ENCODE measurements at regions not wholly inside any gene's neighbourhood (a gene's known extent, or its start where the extent isn't known, plus 50 kb on each side); places are given as distances from the start of the nearest gene placed in this dataset.

- Histone ChIP-seq H3K27ac (ENCODE audit: low read depth, low read length) (no peak overlapping the region), H3K4me3 (ENCODE audit: low read length) (no peak overlapping the region), H3K27me3 (ENCODE audit: insufficient read depth, low read length) (no peaks in the 10 kb centered on the region), H3K9me3 (ENCODE audit: insufficient read depth, low read depth, low read length) (no peaks in the 10 kb centered on the region), H3K9ac (ENCODE audit: low read depth, low read length) (no peak overlapping the region), H3K36me3 (ENCODE audit: insufficient read depth, low read length) (no peaks in the 10 kb centered on the region), H3K4me1 (ENCODE audit: insufficient read depth, low read length) (no peaks in the 10 kb centered on the region)
Measured at GRCh38 chr12:23014749-23015148, 389.8 kb downstream of the ETNK1 start.

- 24% methylated on average over 1 of the region's 1 CpG for WGBS
- Histone ChIP-seq H3K4me3 (ENCODE audit: low read length) (no peak overlapping the region), H3K4me1 (ENCODE audit: insufficient read depth, low read length) (peaks cover 30% of the 10 kb centered on the region), H3K27ac (ENCODE audit: low read depth, low read length) (peak overlapping the region; percentile 74), H3K36me3 (ENCODE audit: insufficient read depth, low read length) (no peaks in the 10 kb centered on the region), H3K27me3 (ENCODE audit: insufficient read depth, low read length) (no peaks in the 10 kb centered on the region), H3K9me3 (ENCODE audit: insufficient read depth, low read depth, low read length) (no peaks in the 10 kb centered on the region), H3K9ac (ENCODE audit: low read depth, low read length) (no peak overlapping the region)
Measured at GRCh38 chr12:23025372-23026016, 400.5 kb downstream of the ETNK1 start.

GRCh38 chr12:23028158-23028802 is 403.3 kb downstream of the ETNK1 start:
- no peak overlapping the region for H3K9ac ChIP-seq (ENCODE audit: low read depth, low read length)
- WGBS: 85% methylated on average over 3 of the region's 4 CpGs
- H3K4me3 ChIP-seq (ENCODE audit: low read length): no peak overlapping the region
- no peaks in the 10 kb centered on the region for H3K36me3 ChIP-seq (ENCODE audit: insufficient read depth, low read length)
- H3K9me3 ChIP-seq (ENCODE audit: insufficient read depth, low read depth, low read length): no peaks in the 10 kb centered on the region
- peaks cover 30% of the 10 kb centered on the region for H3K4me1 ChIP-seq (ENCODE audit: insufficient read depth, low read length)
- no peak overlapping the region for H3K27ac ChIP-seq (ENCODE audit: low read depth, low read length)
- no peaks in the 10 kb centered on the region for H3K27me3 ChIP-seq (ENCODE audit: insufficient read depth, low read length)

- WGBS: 69% methylated on average over 3 of the region's 3 CpGs
- no peaks in the 10 kb centered on the region for H3K36me3 ChIP-seq (ENCODE audit: insufficient read depth, low read length)
Measured at GRCh38 chr12:23029185-23029584, 404.2 kb downstream of the ETNK1 start.

GRCh38 chr12:23039834-23040233 is 414.9 kb downstream of the ETNK1 start:
- Histone ChIP-seq H3K36me3 (ENCODE audit: insufficient read depth, low read length) (no peaks in the 10 kb centered on the region), H3K27me3 (ENCODE audit: insufficient read depth, low read length) (no peaks in the 10 kb centered on the region), H3K4me3 (ENCODE audit: low read length) (no peak overlapping the region), H3K4me1 (ENCODE audit: insufficient read depth, low read length) (peaks cover 6% of the 10 kb centered on the region; the same call in 1 of the 2 replicates), H3K27ac (ENCODE audit: low read depth, low read length) (no peak overlapping the region), H3K9ac (ENCODE audit: low read depth, low read length) (no peak overlapping the region), H3K9me3 (ENCODE audit: insufficient read depth, low read depth, low read length) (no peaks in the 10 kb centered on the region)
- 71% methylated on average over 2 of the region's 2 CpGs for WGBS

More at GRCh38 chr12:23029185-23029584, 404.2 kb downstream of the ETNK1 start:
- H3K27me3 ChIP-seq (ENCODE audit: insufficient read depth, low read length): no peaks in the 10 kb centered on the region
- H3K9me3 ChIP-seq (ENCODE audit: insufficient read depth, low read depth, low read length): no peaks in the 10 kb centered on the region
- H3K4me3 ChIP-seq (ENCODE audit: low read length): no peak overlapping the region
- H3K27ac ChIP-seq (ENCODE audit: low read depth, low read length): no peak overlapping the region
- H3K9ac ChIP-seq (ENCODE audit: low read depth, low read length): no peak overlapping the region
- H3K4me1 ChIP-seq (ENCODE audit: insufficient read depth, low read length): peaks cover 30% of the 10 kb centered on the region

GRCh38 chr12:23041774-23042173 is 416.8 kb downstream of the ETNK1 start:
- Histone ChIP-seq H3K9ac (ENCODE audit: low read depth, low read length) (no peak overlapping the region), H3K36me3 (ENCODE audit: insufficient read depth, low read length) (no peaks in the 10 kb centered on the region), H3K27ac (ENCODE audit: low read depth, low read length) (no peak overlapping the region), H3K4me1 (ENCODE audit: insufficient read depth, low read length) (peaks cover 6% of the 10 kb centered on the region; the same call in 1 of the 2 replicates), H3K4me3 (ENCODE audit: low read length) (no peak overlapping the region), H3K27me3 (ENCODE audit: insufficient read depth, low read length) (no peaks in the 10 kb centered on the region), H3K9me3 (ENCODE audit: insufficient read depth, low read depth, low read length) (no peaks in the 10 kb centered on the region)
- 100% methylated on average over 1 of the region's 2 CpGs for WGBS

GRCh38 chr12:23043646-23044045 is 418.7 kb downstream of the ETNK1 start:
- Histone ChIP-seq H3K4me3 (ENCODE audit: low read length) (no peak overlapping the region), H3K27ac (ENCODE audit: low read depth, low read length) (no peak overlapping the region), H3K27me3 (ENCODE audit: insufficient read depth, low read length) (no peaks in the 10 kb centered on the region), H3K4me1 (ENCODE audit: insufficient read depth, low read length) (peaks cover 6% of the 10 kb centered on the region; the same call in 1 of the 2 replicates), H3K9me3 (ENCODE audit: insufficient read depth, low read depth, low read length) (no peaks in the 10 kb centered on the region), H3K9ac (ENCODE audit: low read depth, low read length) (no peak overlapping the region), H3K36me3 (ENCODE audit: insufficient read depth, low read length) (no peaks in the 10 kb centered on the region)
- WGBS: 97% methylated on average over 1 of the region's 1 CpG

GRCh38 chr12:23049180-23049579 is 424.2 kb downstream of the ETNK1 start:
- Histone ChIP-seq H3K9me3 (ENCODE audit: insufficient read depth, low read depth, low read length) (no peaks in the 10 kb centered on the region), H3K27me3 (ENCODE audit: insufficient read depth, low read length) (no peaks in the 10 kb centered on the region), H3K9ac (ENCODE audit: low read depth, low read length) (no peak overlapping the region), H3K4me3 (ENCODE audit: low read length) (no peak overlapping the region), H3K4me1 (ENCODE audit: insufficient read depth, low read length) (0 out of 2 replicates have a peak, but pooled peaks cover 7% of the 10 kb centered on the region), H3K36me3 (ENCODE audit: insufficient read depth, low read length) (no peaks in the 10 kb centered on the region), H3K27ac (ENCODE audit: low read depth, low read length) (no peak overlapping the region)
- 97% methylated on average over 1 of the region's 1 CpG for WGBS

DNA sequence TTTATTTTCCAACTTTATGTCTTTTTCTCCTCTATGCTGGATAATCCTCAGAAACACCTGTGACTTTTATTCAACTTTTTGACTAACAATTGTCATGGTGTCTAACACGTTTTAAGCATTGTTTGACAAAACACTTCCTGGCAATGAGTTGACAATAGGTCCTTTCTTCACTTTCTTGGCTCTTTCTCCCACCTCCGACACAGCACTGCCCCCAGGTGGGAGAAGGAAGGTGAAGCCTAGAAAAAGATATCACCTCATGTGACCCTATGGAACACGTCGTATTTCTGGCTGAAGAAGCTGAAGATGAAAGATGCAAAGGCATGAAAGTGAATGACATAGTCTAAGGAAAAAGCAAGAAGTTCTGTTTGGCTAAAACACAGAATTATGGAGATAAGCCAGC is 430.0 kb downstream of the ETNK1 start:
- H3K9me3 ChIP-seq (ENCODE audit: insufficient read depth, low read depth, low read length): no peaks in the 10 kb centered on the region
- WGBS: 14% methylated on average over 4 of the region's 4 CpGs
- H3K4me3 ChIP-seq (ENCODE audit: low read length): no peak overlapping the region
- no peak overlapping the region for H3K9ac ChIP-seq (ENCODE audit: low read depth, low read length)
- H3K27me3 ChIP-seq (ENCODE audit: insufficient read depth, low read length): no peaks in the 10 kb centered on the region
- H3K27ac ChIP-seq (ENCODE audit: low read depth, low read length): no peak overlapping the region
- no peaks in the 10 kb centered on the region for H3K4me1 ChIP-seq (ENCODE audit: insufficient read depth, low read length)
- H3K36me3 ChIP-seq (ENCODE audit: insufficient read depth, low read length): no peaks in the 10 kb centered on the region

GRCh38 chr12:23057571-23057970 is 432.6 kb downstream of the ETNK1 start:
- H3K36me3 ChIP-seq (ENCODE audit: insufficient read depth, low read length): no peaks in the 10 kb centered on the region
- 96% methylated on average over 2 of the region's 2 CpGs for WGBS
- no peaks in the 10 kb centered on the region for H3K9me3 ChIP-seq (ENCODE audit: insufficient read depth, low read depth, low read length)
- no peaks in the 10 kb centered on the region for H3K27me3 ChIP-seq (ENCODE audit: insufficient read depth, low read length)
- H3K27ac ChIP-seq (ENCODE audit: low read depth, low read length): no peak overlapping the region
- no peak overlapping the region for H3K9ac ChIP-seq (ENCODE audit: low read depth, low read length)
- H3K4me3 ChIP-seq (ENCODE audit: low read length): no peak overlapping the region
- no peaks in the 10 kb centered on the region for H3K4me1 ChIP-seq (ENCODE audit: insufficient read depth, low read length)

DNA sequence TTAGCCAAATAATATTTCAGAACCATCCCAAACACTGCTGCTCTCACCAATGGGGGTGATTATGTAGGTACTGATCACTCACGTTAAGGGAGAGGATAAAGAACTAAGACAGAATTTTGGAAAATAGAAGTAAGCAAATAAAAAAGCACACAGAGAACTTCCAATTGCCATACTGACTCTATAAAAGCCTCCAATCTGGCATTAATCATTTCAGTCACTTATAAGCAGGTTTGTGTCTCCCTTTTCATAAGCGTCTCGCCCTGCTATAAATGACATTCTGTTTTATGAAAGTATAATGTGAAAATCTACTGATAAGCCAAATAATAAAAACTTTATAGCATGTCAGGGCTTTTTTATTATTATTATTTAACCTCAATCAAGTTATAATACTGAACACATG is 435.2 kb downstream of the ETNK1 start:
- Histone ChIP-seq H3K27me3 (ENCODE audit: insufficient read depth, low read length) (no peaks in the 10 kb centered on the region), H3K9ac (ENCODE audit: low read depth, low read length) (no peak overlapping the region), H3K9me3 (ENCODE audit: insufficient read depth, low read depth, low read length) (no peaks in the 10 kb centered on the region), H3K36me3 (ENCODE audit: insufficient read depth, low read length) (no peaks in the 10 kb centered on the region), H3K27ac (ENCODE audit: low read depth, low read length) (no peak overlapping the region), H3K4me1 (ENCODE audit: insufficient read depth, low read length) (no peaks in the 10 kb centered on the region), H3K4me3 (ENCODE audit: low read length) (no peak overlapping the region)
- WGBS: no CpG with 5 or more reads among the region's 3 CpGs

All from HUES64 (cell line).